ENCODE measurements at regions not wholly inside any gene's neighbourhood (a gene's known extent, or its start where the extent isn't known, plus 50 kb on each side); places are given as distances from the start of the nearest gene placed in this dataset.
A peak's percentile ranks its signal among the peaks of the same experiment; 100 is the strongest.
"Not testable (repeated sequence)": the region's sequence is repeated elsewhere in the genome, so short reads cannot be mapped to it uniquely, and the experiment has no call there.

DNA sequence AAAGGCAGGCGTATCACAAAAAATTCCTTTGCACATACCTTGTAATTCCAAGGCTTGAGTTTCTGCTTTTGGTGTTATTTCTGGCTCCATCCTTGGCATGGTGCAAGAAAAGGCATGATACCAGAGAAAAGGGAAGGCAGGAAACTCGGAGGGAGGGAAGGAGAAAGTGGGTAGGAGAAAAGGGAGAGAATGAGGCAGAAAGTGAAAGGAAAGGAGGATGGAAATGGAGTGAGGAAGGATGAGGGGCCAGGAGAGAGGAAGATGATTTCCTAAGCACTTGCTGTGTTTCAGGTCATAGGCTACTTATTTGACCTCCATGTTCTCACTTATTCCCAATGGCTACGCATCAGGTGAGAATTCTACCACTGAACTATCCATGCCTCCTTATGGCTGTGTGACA, 110.8 kb upstream of the JCAD start:
- DNase-seq: no peak

DNA sequence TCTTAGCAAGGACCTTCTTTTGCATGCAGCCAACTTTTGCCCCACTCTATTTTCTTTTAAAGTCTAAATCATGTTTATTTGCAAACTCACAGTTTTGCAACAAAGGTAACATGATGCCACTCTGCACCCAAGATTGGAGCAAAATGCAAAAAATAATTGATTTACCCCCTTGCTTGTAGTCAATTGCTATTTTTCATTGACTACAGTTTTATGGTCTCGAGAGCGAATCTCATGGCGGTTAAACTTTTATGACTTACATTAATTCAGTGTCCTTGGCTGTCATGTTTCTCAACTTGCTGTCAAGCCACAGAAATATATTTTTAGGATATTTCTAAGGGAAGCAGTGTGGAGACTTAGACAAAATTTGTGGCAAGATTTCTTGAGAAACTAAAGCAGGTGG, 110.0 kb upstream of the JCAD start:
- DNase-seq: no peak

DNA sequence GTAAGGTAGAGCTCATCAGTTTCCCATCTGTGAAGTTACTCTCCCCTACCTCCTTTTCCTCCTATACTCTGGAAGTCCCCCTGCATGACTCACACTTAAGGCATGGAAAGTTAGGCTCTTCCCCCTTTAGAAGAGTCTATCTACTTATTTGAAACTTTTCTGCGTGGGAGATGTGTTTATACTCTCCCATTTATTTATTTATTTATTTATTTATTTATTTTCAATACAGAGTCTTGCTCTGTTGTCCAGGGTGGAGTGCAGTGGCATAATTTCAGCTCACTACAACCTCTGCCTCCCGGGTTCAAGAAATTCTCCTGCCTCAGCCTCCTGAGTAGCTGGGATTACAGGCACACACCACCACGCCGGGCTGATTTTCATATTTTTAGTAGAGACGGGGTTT, 107.5 kb upstream of the JCAD start:
- no peak for DNase-seq

- peak in 1 of 5 experiments; percentile 56 for DNase-seq
Observed at GRCh38 chr10:30163410-30163809, 104.0 kb upstream of the JCAD start.

DNA sequence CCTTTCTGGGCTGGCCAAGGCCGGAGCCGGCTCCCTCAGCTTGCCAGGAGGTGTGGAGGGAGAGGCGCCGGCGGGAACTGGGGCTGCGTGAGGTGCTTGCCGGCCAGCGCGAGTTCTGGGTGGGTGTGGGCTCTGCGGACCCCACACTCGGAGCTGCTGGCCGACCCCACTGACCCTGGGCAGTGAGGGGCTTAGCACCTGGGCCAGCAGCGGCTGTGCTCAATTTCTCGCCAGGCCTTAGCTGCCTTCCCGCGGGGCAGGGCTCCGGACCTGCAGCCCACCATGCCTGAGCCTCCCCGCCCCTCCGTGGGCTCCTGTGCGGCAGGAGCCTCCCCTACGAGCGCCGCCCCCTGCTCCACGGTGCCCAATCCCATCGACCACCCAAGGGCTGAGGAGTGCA, 103.4 kb upstream of the JCAD start:
- not testable (repeated sequence) for DNase-seq

DNA sequence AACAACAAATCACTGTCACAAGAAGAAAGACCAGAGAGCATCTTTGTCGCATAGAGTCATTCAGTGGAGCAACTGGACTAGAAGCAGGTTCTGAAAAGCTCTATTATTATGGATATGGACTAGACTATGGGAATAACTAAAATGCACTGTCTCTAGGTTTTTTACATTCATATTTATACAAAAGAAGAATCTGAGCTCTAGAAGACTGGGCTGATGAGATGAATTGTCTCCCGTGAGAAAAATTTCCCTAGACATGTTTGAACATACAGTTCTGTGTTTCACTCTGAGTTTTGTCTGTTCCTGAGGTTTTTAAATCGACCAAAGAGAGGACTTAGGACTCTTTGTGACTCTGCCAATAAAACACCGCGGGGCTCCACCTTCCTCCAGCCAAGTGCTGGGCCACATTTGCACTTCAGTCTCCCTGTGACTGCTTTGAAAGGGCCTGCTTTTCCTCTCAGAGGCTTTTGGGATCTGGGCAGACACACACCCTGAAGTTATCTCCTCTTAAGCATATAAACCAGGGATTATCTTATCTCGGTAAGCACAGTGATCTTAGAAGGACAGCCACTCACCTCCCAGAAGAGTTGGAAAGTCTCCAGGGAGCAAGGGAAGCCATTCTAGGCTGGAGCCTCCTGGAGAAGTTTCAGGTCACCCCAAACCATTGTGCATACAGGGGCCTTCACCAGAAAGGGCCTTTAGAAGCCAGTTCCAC, 101.0 kb upstream of the JCAD start:
- DNase-seq: no peak

DNA sequence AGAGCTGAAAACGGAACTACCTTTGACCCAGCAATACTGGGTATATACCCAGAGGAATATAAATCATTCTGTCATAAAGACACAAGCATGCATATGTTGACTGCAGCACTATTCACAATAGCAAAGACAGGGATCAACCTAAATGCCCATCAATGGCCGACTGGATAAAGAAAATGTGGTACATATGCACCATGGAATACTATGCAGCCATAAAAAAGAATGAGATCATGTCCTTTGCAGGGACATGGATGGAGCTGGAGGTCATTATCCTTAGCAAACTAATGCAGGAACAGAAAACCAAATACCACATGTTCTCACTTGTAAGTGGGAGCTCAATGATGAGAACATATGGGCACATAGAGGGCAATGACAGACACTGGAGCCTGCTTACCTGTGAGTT, 100.2 kb upstream of the JCAD start:
- not testable (repeated sequence) for DNase-seq

DNA sequence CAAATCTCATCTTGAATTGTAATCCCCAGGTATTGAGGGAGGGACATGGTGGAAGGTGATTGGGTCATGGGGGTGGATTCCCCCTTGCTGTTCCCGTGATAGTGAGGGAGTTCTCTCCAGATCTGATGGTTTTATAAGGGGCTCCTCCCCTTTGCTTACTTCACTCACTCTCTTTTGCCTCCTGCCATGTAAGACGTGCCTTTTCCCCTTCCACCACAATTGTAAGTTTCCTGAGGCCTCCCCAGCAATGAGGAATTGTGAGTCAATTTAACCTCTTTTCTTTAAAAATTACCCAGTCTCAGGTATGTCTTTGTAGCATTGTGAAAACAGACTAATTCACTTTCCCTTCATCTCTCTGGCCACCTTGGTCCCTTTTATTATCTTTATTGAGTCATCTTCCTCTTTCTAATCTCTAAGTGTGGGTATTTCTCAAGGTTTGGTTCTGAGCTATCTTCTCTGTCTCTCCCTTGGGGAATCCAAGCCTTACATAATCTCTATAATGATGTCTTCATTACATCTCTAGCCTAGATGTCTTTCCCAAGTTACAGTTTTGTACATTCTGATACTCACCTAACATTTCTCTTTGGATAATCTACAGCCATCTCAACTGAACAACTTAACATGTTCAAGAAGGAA, 99.1 kb upstream of the JCAD start:
- DNase-seq: no peak

DNA sequence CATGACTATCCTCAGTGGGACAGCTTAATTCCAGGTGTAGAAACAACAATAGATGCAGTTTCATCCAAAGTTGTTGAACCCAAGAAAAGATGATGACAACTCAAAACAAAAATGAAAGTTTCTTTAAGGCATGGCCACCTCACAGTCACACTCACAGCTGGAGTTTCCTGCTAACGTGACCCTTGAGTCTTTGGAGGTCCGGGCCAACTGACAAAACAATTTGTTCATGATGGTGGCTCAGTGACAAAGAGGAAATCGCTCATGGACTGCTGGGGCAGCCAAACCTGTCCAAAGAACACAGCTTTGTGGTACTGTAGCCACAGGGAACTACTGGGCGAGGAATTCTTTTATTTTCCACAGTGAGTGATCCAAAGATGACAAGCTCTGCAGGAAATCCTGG, 96.0 kb upstream of the JCAD start:
- peak in 1 of 5 experiments; percentile 80 for DNase-seq

- no peak for DNase-seq
Observed at GRCh38 chr10:30154561-30154960, 95.2 kb upstream of the JCAD start.

- no peak for DNase-seq
Observed at GRCh38 chr10:30154126-30154525, 94.7 kb upstream of the JCAD start.

DNA sequence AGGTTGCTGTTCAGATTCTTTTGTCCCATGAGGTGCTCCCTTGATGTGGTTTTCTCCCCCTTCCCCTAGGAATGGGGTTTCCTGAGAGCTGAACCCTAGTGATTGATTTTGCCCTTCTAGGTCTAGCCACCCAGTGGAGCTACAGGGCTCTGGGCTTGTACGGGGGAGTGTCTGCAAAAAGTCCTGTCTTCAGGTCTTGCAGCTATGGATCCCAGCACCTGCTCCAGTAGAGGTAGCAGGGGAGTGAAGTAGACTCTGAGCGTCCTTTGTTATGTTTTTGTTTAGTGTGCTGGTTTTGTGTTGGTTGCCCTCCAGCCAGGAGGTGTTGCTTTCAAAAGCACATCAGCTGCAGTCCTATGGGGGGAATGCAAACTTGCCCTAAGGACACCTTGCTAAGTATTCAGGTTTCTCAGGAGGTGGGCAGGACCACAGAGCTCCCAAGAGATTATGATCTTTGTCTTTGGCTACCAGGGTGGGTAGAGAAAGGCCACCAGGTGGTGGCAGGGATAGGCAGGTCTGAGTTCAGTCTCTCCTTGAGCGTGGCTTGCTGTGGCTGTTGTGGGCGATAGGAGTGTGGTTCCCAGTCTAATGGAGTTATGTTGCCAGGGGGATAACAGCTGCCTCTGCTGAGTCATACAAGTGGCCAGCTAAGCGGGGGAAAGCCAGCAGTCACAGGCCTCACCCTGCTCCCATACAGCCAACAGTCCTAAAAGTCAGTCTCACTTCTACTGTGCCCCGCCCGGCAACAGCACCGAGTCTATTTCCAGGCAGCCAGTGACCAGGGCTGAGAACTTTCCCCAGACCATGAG, 92.4 kb upstream of the JCAD start:
- peak in 1 of 5 experiments; percentile 45 for DNase-seq

DNA sequence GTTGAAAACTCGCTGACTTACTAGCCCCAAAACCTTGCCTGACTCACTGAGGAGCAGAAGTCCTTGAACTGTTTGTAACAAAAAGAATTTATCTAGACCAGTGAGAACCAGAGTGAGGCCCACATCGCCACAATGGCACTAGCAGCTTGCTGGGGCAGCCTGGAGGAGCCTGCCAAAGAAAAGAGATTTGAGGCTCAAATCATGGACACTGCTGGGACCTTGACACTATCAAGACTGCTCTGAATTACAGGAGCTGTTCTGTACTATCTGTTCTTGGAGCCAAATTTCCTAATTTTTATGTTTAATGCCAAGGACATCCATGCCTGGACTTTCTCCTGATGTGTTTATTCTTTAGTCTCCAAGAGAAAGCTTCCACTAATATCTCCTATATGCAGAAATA, 82.0 kb upstream of the JCAD start:
- no peak for DNase-seq

- DNase-seq: no peak
Observed at GRCh38 chr10:30134171-30134945, 75.0 kb upstream of the JCAD start.

GRCh38 chr10:30133198-30133597, 73.8 kb upstream of the JCAD start:
- no peak for DNase-seq

- not testable (repeated sequence) for DNase-seq
Observed at GRCh38 chr10:30131369-30131768, 72.0 kb upstream of the JCAD start.

DNA sequence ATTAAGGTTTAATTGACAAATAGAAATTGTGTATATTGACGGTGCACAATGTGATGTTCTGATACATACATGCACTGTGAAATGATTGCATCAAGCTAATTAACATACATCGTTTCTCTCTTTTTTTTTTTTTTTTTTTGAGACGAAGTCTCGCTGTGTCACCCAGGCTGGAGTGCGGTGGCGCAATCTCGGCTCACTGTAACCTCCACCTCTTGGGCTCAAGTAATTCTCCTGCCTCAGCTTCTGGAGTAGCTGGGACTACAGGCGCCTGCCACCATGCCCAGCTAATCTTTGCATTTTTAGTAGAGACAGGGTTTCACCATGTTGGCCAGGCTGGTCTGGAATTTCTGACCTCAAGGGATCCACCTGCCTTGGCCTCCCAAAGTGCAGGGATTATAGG, 69.9 kb upstream of the JCAD start:
- not testable (repeated sequence) for DNase-seq

DNA sequence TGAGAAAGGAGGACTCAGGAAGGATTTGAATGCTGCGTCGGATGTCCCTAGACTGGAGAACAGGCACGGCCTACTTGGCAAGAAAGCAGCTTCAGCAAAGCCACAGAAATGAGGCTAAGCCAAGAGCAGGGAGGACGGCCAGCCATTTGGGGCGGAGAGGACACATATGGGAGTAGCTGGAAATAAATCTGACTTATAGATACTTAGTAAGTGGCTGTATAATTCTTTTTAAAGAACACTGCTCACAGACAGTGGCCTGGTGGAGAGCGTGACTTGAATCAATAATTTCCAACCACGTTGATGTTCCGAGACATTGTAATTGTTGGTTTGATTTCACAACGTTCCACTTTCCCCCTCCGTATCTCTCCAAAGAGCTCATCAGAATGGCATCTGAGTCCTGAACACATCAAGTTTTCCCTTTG, 67.7 kb upstream of the JCAD start:
- no peak for DNase-seq

- DNase-seq: peak in 1 of 5 experiments; percentile 34
Observed at GRCh38 chr10:30125496-30125895, 66.1 kb upstream of the JCAD start.

GRCh38 chr10:30124704-30125103, 65.3 kb upstream of the JCAD start:
- DNase-seq: no peak

GRCh38 chr10:30121401-30121800, 62.0 kb upstream of the JCAD start:
- no peak for DNase-seq

DNA sequence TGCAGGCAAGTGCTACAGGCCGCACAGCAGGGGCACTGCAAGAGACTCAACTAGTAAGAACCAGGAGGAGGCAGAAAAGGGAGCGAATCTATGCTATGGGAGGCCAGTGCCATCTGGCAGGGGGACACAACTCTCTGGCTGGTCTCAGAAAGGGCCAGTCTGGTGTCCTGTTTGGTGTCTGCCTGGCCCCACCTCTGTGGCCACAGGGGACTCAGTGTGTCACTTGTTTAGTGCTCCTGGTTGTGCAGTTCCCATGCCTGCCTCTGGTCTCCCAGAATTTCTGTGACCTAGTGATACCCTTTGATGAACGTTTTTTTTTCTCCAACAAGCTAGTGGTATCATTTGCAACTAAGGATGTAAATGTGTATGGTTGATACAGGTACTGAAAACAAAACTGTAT, 59.2 kb upstream of the JCAD start:
- no peak for DNase-seq
